OCI-LY3 (cell line): ENCODE measurements at regions not wholly inside any gene's neighbourhood (a gene's known extent, or its start where the extent isn't known, plus 50 kb on each side); places are given as distances from the start of the nearest gene placed in this dataset.

Source experiments
- EZH2phosphoT487 ChIP-seq: fragments of 200-600 bp; shearing (Covaris generic); IDR thresholded peaks from 2 replicates; pipeline ENCODE4 v1.6.1; 2018; ENCODE audit warnings: antibody characterized with exemption, mixed run types, low read depth
- TF ChIP-seq, protein P1 (sequence below): fragments of 200-600, 300-600 bp; sonication (generic); IDR thresholded peaks from 2 replicates; pipeline ENCODE4 v1.5.1; 2014; ENCODE audit warnings: antibody characterized with exemption, low read length, low read depth

DNA sequence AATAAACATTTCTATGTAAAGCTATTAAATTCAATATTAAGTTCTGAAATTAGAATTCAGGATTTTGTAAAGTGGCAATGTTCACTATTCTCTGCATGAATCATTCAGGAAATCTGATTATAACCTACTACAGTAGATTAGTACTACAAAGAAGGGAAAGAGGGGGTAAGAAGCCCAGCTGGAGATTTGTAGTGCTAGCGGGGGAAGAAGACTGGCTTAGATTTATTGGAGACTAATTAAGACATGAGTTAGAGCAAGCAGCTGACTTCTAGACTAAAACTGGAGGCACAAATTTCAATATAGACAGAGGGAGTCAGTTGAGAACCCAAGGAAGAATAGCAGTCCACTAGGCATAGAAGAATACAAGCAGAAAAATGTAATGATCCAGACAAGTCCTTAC lies 55.8 kb upstream of the SETMAR start:
- TF ChIP-seq, protein P1, sequence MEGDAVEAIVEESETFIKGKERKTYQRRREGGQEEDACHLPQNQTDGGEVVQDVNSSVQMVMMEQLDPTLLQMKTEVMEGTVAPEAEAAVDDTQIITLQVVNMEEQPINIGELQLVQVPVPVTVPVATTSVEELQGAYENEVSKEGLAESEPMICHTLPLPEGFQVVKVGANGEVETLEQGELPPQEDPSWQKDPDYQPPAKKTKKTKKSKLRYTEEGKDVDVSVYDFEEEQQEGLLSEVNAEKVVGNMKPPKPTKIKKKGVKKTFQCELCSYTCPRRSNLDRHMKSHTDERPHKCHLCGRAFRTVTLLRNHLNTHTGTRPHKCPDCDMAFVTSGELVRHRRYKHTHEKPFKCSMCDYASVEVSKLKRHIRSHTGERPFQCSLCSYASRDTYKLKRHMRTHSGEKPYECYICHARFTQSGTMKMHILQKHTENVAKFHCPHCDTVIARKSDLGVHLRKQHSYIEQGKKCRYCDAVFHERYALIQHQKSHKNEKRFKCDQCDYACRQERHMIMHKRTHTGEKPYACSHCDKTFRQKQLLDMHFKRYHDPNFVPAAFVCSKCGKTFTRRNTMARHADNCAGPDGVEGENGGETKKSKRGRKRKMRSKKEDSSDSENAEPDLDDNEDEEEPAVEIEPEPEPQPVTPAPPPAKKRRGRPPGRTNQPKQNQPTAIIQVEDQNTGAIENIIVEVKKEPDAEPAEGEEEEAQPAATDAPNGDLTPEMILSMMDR = no peak
- TF ChIP-seq EZH2phosphoT487 = no peak
